ENCODE measurements at regions not wholly inside any gene's neighbourhood (a gene's known extent, or its start where the extent isn't known, plus 50 kb on each side); places are given as distances from the start of the nearest gene placed in this dataset.
"Not testable (repeated sequence)": the region's sequence is repeated elsewhere in the genome, so short reads cannot be mapped to it uniquely, and the experiment has no call there.

DNA sequence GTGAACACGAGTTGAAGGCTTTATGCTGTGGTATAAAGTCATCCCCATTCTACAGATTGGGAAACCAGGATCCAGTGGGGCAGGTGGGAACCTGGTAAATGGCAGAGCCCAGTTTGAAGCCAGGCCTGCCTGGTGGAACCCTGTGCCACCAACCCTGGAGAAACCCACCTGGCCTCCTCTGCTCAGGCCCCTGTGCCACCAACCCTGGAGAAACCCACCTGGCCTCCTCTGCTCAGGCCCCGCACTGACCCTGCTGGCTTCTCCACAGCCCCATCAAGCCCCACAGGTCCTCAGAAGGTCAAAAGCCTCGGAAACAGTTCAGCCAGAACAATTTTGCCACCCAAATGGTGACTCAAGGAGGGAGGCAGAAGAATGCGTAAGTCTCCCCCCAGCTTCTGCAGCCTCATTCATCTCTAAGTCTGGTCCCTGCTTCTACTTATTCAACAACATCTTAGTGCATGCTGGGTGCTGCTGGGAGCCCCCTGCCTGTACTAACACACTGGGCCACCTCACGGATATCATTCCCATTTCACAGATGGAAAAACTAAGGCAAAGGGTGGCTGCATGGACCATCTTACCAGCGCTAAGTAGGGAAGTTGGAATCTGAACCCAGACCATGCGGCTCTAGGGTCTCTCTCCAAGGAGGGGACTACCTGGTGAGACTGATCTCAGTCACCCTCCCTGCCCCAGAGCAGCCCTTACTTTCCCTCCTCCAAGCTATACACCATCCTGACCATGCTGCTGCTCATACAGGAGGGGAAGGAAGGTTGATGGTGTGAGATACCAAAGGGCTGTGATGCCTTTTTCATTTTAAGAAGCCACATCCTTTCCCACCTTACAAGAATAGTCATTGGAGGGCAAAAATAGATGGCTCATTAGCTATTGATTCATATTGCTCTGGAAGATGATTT lies 93.7 kb upstream of the ID2 start:
- DNase-seq, result no peak

DNA sequence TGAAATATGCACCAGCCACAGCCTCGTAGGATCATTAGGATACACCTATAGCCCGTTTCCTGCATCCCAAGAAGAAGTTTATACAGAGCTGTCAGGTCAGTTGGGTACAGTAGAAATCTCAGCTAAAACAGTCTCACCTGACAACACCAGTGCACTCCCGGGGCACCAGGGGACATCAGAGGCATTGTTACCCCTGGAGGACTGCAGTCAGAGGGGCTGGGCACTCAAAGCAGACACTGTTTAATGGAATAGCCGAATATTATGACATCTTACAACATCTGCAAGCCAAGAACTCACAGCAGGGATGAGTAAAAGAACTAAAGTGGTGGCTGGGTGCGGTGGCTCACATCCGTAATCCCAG lies 93.0 kb upstream of the ID2 start:
- DNase-seq, result no peak

DNA sequence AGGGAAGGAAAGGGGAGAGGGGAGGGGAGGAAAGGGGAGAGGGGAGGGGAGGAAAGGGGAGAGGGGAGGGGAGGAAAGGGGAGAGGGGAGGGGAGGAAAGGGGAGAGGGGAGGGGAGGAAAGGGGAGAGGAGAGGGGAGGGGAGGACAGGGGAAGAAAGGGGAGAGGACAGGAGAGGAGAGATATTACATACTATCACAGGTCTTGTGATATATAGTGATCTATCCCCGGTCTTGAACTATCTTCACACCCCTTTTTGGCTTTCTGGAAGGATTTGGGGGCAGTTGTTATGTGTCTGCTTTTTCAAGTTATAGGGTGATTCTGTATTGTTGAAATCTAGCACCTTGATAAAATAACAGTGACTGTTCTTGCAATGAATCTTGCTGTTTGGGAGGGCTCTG lies 92.1 kb upstream of the ID2 start:
- no peak for DNase-seq

DNA sequence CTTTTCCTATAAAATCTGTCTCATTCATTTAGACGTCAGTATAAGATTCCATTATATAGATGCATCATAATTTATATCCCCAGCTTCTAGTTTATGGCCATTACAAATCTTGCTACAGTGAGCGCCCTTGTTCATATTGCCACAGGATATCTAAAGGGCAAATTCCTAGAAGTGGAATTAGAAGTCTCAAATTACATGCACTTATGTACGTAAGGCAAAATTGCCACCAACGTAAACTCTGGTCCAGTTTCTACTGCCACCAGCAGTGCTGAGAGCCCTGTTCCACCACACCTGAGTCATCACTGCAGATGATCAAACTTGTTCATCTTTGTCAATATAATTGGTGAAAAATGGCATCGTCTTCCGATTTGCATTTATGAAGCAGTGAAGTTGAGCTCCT lies 90.9 kb upstream of the ID2 start:
- DNase-seq, result peak; percentile 45

DNA sequence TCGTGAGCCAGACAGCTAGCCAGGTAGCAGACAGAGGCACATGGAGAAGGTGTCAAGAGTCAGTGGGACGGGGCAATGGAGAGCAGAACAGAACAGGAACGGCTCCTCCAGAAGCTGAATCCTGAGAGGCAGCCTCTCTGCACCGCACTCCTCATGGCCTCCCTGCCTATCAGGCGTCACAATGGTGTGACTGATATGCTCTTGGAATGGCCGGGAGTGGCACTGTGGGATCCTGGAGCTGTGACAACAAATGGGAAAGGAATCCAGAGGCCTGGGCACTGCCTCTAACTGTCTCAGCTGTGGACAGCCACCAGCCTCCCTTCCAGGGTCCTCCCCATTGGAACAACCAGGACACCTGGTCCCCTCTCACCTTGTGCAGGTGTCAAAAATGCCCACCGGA lies 89.1 kb upstream of the ID2 start:
- DNase-seq, result no peak

DNA sequence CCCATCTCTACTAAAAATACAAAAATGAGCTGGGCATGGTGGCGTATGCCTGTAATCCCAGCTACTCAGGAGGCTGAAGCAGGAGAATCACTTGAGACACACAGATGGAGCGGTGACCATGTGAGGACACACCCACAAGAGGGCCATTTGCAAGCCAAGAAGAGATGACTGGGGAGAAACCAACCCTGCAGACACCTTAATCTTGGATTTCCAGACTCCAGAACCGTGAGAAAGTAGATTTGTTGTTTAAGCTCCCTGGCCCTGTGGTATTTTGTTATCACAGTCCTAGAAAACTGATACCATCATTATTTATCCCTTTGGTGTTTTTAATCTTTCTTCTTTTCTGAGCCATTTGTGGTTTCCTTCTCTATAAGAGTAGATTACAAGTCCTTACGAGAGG lies 88.6 kb upstream of the ID2 start:
- DNase-seq, result no peak

DNA sequence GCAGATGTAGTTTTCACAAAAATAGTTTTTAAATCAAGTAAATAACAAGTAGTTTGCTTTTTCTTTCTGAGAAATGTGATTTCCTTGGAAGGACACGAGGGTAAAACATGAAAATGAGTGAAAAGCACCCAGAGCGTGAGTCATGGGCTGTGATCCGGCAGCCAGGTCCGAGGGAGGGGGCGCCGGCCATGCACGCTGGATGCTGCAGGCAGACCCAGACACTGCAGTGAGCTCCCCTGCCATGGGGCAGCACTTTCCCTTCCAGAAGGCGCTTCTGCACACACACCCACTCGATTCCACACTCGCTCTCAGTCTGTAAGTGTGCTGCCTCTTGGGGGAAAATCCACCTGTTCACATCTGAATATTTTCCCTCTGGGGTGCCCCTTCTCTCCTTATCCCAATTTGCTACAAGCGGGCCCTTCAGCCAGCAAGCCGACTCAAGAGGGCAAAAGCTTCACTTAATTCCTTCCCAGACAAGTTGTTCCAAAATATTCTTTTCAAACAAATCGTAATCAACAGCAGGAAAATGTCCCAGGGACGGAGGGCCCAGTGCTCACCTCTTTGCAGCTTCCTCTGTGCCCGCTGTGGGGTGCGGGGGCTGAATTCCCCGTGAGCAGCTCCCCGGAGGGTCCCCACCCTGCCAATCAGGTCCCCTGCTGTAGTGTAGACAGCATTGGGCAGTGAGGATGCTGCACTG lies 87.0 kb upstream of the ID2 start:
- DNase-seq, result no peak

DNA sequence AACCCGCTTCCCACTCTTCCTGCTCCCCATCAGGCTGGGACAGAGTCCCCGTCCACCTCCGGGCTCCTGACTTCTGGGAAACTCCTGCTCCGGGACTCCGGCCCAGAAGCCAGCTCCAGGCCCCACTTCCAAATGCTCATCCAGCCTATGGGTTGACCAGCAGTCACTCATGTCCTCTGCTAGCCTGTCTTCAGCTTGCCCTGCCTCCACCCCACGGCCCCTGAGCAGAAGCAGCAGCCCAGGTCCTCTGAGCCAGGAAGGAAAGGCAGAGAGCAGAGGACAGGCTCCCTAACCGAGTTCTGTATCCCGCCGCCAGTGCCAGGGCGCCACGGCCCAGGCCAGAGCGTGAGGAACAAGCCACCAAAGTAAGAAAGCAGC lies 86.4 kb upstream of the ID2 start:
- DNase-seq, result no peak

DNA sequence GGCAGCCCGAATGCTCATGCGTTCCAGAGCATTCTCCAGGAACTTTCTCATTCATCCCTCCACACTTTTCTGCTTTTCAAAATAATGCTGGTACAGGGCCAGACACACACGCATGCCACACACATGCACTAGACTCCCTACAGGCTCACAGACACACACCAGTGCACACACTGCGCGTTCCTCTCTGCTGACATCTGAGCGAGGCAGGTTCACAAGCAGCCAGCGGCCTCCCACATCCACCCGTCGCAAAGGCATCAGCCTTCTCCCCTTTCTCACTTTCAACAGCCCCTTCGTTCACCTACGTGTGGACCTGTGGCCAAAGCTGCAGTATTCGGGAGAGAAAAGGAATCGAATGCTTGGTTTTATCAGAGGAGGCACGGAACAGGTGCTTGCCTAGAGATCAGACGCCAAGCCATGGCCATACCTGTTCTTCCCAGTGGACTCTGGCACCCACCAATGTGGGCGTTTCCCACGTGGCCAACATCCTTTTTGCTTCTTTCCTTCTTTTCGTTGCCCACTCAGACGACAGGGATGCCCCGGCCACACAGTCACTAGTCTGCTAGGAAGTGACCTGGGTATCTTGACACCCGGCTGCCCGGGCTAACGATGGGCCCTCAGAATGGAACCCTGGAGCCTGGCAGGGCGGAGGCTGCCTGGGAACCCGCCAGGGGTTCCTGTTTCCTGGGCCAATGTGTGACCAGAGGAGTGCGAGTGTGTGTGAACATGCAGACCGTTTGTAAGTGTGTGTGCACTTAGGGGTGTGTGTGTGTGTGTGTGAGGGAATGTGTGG lies 85.8 kb upstream of the ID2 start:
- DNase-seq, result no peak

DNA sequence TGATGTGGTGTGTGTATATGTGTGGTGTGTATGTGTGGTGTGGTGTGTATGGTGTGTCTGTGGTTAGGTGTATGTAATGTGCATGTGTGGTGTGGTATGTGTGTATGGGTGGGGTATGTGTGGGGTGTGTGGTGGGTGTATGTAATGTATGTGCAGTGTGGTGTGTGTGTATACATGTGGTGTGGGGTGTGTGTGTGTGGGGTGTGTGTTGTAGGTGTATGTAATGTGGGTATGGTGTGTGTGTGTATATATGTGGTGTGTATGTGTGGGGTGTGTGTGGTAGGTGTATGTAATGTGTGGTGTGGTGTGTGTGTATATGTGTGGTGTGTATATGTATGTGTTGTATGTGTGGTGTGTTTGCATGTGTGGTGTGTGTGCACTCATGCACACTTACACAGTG lies 84.8 kb upstream of the ID2 start:
- DNase-seq, result no peak

DNA sequence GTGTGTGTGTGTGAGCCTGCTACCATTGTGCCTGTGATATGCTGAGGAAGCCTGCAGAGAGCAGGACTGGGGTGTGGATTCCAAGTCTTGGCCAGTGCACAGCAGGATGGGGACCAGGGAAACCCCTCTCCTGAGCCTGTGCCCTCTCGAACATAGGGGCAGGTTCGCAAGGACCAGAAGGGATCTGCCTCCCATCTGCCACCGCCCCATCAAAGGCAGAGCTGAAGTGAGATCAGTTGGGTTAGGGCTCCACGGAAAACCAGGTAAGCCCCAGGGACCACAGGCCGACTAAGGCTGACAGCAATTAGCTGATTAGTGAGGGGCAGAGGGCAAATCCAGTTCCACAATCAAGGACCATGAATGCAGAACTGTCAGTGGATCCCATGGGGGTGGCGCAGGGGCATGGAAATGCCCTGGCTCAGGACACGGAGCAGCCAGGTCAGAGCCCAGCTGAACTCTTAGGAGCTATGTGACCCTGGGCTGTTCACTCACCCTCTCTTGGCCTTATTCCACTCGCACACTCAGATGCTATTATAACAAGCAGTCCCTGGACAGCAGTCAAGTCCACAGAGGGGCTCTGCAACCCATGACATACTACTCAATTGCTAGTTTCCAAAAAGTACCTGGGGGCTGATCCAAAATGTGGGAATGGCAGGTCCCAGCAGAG lies 84.2 kb upstream of the ID2 start:
- DNase-seq, result no peak

DNA sequence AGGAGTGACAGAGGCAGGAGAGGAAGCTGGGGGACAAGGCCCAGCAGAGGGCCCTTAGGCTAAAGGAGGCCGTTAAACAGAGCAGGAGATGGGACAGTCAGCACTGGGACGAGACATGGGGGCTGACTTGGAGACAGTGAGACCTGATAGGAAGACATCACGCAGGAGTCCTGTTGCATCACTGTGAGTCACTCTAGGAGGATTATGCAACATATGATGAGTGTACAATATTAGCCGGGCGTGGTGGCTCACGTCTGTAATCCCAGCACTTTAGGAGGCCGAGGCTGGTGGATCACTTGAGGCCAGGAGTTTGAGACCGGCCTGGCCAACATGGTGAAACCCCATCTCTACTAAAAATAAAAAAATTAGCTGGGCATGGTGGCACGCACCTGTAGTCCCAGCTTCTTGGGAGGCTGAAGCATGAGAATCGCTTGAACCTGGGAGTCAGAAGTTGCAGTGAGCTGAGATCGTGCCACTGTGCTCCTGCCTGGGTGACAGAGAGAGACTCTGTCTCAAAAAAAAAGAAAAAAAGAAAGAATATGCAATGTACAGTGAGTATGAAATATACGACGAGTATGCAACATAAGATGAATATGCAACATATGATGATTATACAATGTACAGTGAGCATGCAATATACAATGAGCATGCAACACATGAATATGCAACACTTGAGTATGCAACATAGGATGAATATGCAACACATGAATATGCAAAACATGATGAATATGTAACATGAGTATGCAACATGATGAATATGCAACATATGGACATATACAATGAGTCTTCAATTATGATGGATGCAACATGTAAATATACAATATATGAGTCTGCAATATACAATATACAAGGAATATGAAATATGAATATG lies 83.3 kb upstream of the ID2 start:
- DNase-seq, result no peak

DNA sequence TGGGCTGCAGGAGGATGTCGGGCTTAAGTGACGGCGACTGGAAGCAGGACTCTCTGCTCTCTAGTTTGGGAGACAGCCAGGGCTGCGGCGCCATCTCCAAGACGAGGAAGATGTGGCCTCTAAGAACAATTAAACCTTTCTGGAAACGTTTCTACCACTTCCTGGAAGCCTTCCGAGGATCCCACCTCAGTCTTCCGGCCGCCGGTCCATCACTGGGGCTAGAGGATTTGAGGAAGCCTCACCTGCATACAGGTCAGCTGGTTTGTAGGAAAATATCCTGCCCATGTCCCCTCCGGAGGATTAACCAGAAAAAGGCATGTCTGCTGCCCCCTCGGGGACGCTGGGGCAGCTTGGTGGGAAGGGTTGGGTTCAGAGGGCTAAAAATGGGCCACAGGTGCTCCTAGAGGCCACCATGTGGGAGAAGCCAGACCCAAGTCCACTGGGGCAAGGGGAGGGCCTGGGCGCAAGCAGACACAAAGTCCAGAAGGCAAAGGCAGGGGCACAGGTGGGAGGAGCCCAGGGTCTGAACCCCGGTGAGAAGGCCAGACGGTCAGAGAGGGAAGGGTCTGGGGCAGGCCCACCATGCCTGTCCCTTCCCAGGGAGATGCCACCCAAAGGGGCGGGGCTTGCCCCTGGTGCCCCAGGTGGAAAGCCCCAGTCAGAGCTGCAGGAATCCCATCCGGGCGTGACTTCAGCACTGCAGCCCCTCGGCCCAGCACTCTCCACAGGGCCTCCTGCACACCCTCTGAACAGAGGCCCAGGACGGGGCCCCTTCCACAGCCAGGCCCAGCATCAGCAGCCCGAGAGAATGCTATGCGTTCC lies 82.2 kb upstream of the ID2 start:
- no peak for DNase-seq

DNA sequence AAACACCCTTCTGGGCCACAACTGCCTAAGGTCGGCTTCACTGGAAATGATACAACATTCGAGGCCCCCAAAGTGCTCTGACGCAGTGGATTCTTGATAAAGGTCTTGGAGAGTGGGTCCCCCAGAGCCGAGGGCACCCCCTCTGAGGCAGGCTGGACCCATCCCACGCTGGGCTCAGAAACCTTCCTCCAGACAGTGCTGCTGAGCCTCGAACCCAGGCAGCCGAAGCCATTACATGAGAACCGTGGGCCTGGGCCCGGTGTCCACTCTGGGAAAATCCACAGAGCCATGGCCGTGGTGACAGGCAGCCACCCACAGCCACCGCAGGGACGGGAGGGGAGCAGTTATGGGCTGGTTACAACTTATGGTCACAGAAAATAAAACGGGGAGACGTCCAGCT lies 81.4 kb upstream of the ID2 start:
- no peak for DNase-seq

DNA sequence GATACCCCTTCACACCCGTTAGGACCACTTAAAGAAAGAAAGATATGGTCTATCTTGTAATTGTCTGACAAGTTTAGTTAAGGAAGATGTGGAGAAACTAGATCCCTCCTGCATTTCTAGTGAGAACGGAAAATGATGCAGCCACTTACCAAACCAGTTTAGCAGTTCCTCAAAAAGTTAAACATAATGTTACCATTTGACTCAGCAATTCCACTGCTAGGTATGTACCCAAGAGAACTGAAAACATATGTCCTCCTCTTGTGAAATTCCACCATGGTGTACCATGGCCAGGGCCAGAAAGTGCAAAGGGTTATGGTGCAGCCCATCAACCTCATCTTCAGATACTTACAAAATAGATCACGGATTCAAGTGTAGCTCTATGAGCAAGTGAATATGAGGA lies 79.0 kb upstream of the ID2 start:
- DNase-seq, result no peak

DNA sequence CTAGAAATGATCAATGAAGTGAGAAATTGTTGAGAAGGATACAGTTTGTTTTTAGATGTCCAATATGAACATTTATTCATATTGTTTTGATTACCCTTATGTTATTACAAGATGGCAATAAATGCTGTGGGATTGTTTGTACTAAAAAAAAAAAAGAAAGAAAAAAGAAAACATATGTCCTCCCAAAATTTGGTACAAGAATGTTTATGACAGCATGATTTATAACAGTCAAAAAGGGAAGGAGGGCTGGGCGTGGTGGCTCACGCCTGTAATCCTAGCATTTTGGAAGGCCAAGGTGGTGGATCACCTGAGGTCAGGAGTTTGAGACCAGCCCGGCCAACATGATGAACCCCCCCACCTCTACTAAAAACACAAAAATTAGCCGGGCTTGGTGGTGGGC lies 78.5 kb upstream of the ID2 start:
- DNase-seq, result not testable (repeated sequence)

DNA sequence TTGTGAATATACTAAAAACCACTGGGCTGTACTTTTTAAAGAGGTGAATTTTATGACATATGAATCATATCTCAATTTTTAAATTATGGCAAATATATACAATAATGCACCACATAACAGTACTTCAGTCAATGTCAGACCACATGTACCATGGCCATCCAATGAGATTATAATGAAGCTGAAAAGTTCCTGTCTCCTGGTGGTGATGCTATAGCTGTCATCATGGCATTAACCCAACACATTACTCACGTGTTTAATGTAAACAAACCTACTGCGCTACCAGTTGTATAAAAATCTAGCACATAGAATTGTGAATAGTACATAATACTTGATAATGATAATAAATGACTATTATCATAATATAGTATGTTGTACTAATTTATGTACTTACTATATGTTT lies 77.6 kb upstream of the ID2 start:
- DNase-seq, result no peak

DNA sequence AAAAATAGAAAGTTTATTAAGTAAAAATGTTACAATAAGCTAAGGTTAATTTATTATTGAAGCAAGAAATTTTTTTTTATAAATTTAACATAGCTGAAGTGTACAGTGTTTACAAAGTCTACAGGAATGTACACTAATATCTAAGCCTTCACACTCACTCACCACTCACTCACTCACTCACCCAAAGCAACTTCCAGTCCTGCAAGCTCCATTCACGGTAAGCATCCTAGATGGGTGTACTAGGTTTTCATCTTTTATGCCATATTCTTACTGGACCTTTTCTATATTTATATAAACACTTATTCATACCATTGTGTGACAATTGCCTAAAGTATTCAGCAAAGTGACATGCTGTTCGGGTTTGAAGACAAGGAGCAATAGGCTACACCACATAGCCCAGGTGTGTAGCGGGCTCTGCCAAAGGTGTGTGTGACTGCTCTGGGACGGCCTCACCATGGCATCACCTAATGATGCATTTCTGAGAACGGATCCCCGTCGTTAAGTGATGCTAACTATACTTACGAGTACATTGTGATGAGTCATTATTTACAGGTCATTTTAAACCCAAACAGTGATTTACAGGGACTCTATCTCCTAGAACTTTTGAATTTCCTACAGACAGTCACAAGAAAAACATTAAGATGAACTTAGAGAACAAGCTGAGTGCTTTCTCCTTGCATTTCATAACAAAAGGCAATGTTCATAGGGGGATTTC lies 76.3 kb upstream of the ID2 start:
- no peak for DNase-seq

DNA sequence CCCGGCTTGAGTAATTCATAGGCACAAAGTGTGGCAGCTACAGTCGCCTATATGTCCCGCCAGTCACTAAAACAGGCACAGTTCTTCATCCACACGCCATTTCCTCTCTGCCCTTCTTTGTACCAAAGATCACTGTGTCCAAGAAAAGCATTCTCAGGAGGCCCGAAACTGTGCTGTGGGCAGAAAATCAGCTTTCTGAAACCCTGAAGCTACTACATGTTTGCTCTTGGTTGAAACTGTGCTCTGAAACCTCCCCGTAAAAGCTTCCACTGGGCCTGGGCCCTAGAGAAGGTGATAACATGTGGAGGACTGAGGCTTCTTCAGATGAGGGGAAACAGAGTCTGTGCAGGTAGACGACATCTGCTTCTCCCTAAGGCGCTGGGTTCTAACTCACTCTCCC lies 75.6 kb upstream of the ID2 start:
- no peak for DNase-seq

DNA sequence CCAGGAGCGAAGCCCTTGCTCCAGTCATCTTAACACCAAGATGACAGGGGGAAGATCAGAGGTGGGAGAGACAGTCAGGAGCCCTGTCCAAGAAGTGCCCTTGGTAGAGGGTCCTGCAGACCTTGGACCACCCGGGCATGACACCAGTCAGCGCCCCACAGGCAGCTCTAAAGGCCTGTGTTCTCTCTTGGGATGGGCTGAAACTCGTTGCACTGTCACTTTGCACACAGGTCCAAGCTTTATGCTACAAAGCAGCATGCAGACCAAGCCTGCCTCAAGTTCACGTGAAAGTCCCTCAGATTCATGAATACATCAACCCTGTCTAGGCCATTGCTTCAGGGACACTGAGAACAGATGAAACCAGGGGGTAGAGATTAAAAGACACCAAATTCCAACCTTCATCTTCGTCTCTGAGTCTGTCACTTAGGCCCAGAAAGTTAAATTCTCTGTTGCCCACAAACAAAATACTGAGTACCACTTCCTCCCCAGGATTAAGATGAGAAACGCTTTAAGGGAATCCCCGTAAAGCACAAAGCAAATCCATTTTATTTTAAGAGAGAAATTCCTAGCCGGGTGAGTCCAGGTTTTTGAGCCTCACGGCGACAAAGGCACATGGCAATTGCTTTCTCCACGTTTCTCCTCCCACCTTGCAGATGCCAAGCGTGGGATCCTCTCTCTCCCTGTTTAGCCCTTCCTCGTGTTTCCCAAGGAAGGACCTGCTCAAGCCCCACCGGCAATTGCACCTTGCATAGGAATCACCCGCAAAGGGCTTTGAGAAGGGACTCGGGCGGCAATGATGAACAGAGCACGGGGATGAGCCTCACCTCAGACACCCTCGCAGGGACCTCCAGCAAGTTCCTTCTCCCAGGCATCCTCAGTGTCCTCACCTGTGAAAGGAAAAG lies 75.0 kb upstream of the ID2 start:
- no peak for DNase-seq
